HTR-8/SVneo (cell line): ENCODE measurements at regions not wholly inside any gene's neighbourhood (a gene's known extent, or its start where the extent isn't known, plus 50 kb on each side); places are given as distances from the start of the nearest gene placed in this dataset.
A peak's percentile ranks its signal among the peaks of the same experiment; 100 is the strongest.
"Not testable (repeated sequence)": the region's sequence is repeated elsewhere in the genome, so short reads cannot be mapped to it uniquely, and the experiment has no call there.

Experiments
- DNase-seq: peaks from one replicate; pipeline ENCODE4 v3.0.0; 2011; ENCODE audit warnings: low spot score, mixed read lengths; ENCODE audit not compliant: insufficient read length
- FAIRE-seq: peaks from 2 replicates; lab custom pipeline; 2011; peaks lifted over from hg19 to GRCh38; lab: Jason Lieb, UNC

- FAIRE-seq, result no peak
These were observed 186.4 kb downstream of the WNT5A start for GRCh38 chr3:55300701-55301100.

GRCh38 chr3:55297706-55298105 lies 189.4 kb downstream of the WNT5A start:
- DNase-seq, result no peak
- FAIRE-seq, result no peak

More at GRCh38 chr3:55300701-55301100, 186.4 kb downstream of the WNT5A start:
- no peak for DNase-seq

- no peak for DNase-seq
- no peak for FAIRE-seq
These were observed 189.9 kb downstream of the WNT5A start for GRCh38 chr3:55297245-55297644.

GRCh38 chr3:55296791-55297190 lies 190.3 kb downstream of the WNT5A start:
- DNase-seq (no peak), FAIRE-seq (no peak)

- DNase-seq, result no peak
- no peak for FAIRE-seq
These were observed 191.1 kb downstream of the WNT5A start for GRCh38 chr3:55296030-55296429.

- FAIRE-seq, result no peak
- DNase-seq, result no peak
These were observed 192.5 kb downstream of the WNT5A start for GRCh38 chr3:55294557-55294956.

GRCh38 chr3:55292360-55292759 lies 194.7 kb downstream of the WNT5A start:
- FAIRE-seq (no peak), DNase-seq (no peak)

GRCh38 chr3:55288657-55289056 lies 198.4 kb downstream of the WNT5A start:
- FAIRE-seq (no peak), DNase-seq (no peak)

GRCh38 chr3:55286693-55287092 lies 200.4 kb downstream of the WNT5A start:
- FAIRE-seq (peak; percentile 13), DNase-seq (no peak)

GRCh38 chr3:55285156-55285555 lies 201.9 kb downstream of the WNT5A start:
- no peak for FAIRE-seq
- no peak for DNase-seq

- FAIRE-seq (no peak), DNase-seq (no peak)
These were observed 203.6 kb downstream of the WNT5A start for GRCh38 chr3:55283441-55283925.

GRCh38 chr3:55282994-55283393 lies 204.1 kb downstream of the WNT5A start:
- no peak for DNase-seq

GRCh38 chr3:55272031-55272645 lies 215.0 kb downstream of the WNT5A start:
- FAIRE-seq, result no peak
- no peak for DNase-seq

More at GRCh38 chr3:55282994-55283393, 204.1 kb downstream of the WNT5A start:
- no peak for FAIRE-seq

GRCh38 chr3:55271549-55271948 lies 215.6 kb downstream of the WNT5A start:
- no peak for DNase-seq
- peak; percentile 13 for FAIRE-seq

- DNase-seq (no peak), FAIRE-seq (no peak)
These were observed 216.1 kb downstream of the WNT5A start for GRCh38 chr3:55270976-55271375.

GRCh38 chr3:55269636-55270035 lies 217.5 kb downstream of the WNT5A start:
- FAIRE-seq (no peak), DNase-seq (no peak)

GRCh38 chr3:55269096-55269495 lies 218.0 kb downstream of the WNT5A start:
- no peak for DNase-seq
- no peak for FAIRE-seq

GRCh38 chr3:55267206-55267930 lies 219.7 kb downstream of the WNT5A start:
- DNase-seq, result no peak
- FAIRE-seq, result no peak

GRCh38 chr3:55264919-55265318 lies 222.2 kb downstream of the WNT5A start:
- no peak for FAIRE-seq
- DNase-seq, result no peak

- DNase-seq (no peak), FAIRE-seq (no peak)
These were observed 234.2 kb downstream of the WNT5A start for GRCh38 chr3:55252921-55253320.

GRCh38 chr3:55249156-55249555 lies 237.9 kb downstream of the WNT5A start:
- not testable (repeated sequence) for DNase-seq, FAIRE-seq

- FAIRE-seq (no peak), DNase-seq (no peak)
These were observed 239.4 kb downstream of the WNT5A start for GRCh38 chr3:55247666-55248065.
